ENCODE measurements at regions not wholly inside any gene's neighbourhood (a gene's known extent, or its start where the extent isn't known, plus 50 kb on each side); places are given as distances from the start of the nearest gene placed in this dataset.

GRCh38 chr9:79485258-79485657, 86.5 kb upstream of the TLE4 start:
- Histone ChIP-seq H3K36me3 (no peaks in the 10 kb centered on the region), H3K27me3 (no peaks in the 10 kb centered on the region), H3K9me3 (ENCODE audit: low read depth) (no peaks in the 10 kb centered on the region), H4K20me1 (ENCODE audit: low read depth) (no peaks in the 10 kb centered on the region), H3K4me2 (no peak overlapping the region), H3K79me2 (ENCODE audit: low read depth) (no peaks in the 10 kb centered on the region), H3K4me3 (no peak overlapping the region), H3K9ac (no peak overlapping the region), H3K27ac (no peak overlapping the region), H2AFZ (replicated peaks) (no peak overlapping the region), H3K4me1 (peaks cover 21% of the 10 kb centered on the region), H3F3A (ENCODE audit: low read depth) (no peaks in the 10 kb centered on the region)
- DNase-seq (ENCODE audit: low spot score) = no peak
- TF ChIP-seq CTCF (IDR thresholded peaks at IDR 0.05) = no peak
- TF ChIP-seq EZH2phosphoT487 (IDR thresholded peaks at IDR 0.05) = no peak
- TF ChIP-seq EZH2 (IDR thresholded peaks at IDR 0.05) = no peak
- no peak overlapping the region for H3K4me3 Mint-ChIP-seq
- H3K9me3 Mint-ChIP-seq = no peaks in the 10 kb centered on the region
- H3K4me1 Mint-ChIP-seq = peaks cover 14% of the 10 kb centered on the region
- H3K27ac Mint-ChIP-seq = no peak overlapping the region
- no peaks in the 10 kb centered on the region for H3K27me3 Mint-ChIP-seq (ENCODE audit: insufficient read depth, low read depth)
- no peaks in the 10 kb centered on the region for H3K36me3 Mint-ChIP-seq

GRCh38 chr9:79489261-79490000, 82.3 kb upstream of the TLE4 start:
- H3K9me3 ChIP-seq (ENCODE audit: low read depth) = no peaks in the 10 kb centered on the region
- Mint-ChIP-seq H3K36me3 (no peaks in the 10 kb centered on the region), H3K4me1 (peaks cover 10% of the 10 kb centered on the region), H3K27me3 (ENCODE audit: insufficient read depth, low read depth) (no peaks in the 10 kb centered on the region), H3K27ac (no peak overlapping the region), H3K4me3 (no peak overlapping the region), H3K9me3 (peaks cover 2% of the 10 kb centered on the region)
- H3K27me3 ChIP-seq = no peaks in the 10 kb centered on the region
- H2AFZ ChIP-seq (replicated peaks) = peak overlapping the region; percentile 36
- no peaks in the 10 kb centered on the region for H4K20me1 ChIP-seq (ENCODE audit: low read depth)
- H3K4me2 ChIP-seq = no peak overlapping the region
- no peaks in the 10 kb centered on the region for H3F3A ChIP-seq (ENCODE audit: low read depth)
- no peak overlapping the region for H3K9ac ChIP-seq
- TF ChIP-seq CTCF (IDR thresholded peaks at IDR 0.05) (no peak), EZH2 (IDR thresholded peaks at IDR 0.05) (no peak), EZH2phosphoT487 (IDR thresholded peaks at IDR 0.05) (no peak)
- DNase-seq (ENCODE audit: low spot score) = peak; percentile 4
- no peaks in the 10 kb centered on the region for H3K4me1 ChIP-seq
- no peaks in the 10 kb centered on the region for H3K79me2 ChIP-seq (ENCODE audit: low read depth)
- no peak overlapping the region for H3K4me3 ChIP-seq
- no peaks in the 10 kb centered on the region for H3K36me3 ChIP-seq
- no peak overlapping the region for H3K27ac ChIP-seq

GRCh38 chr9:79490657-79491248, 81.0 kb upstream of the TLE4 start:
- Mint-ChIP-seq H3K4me1 (peaks cover 10% of the 10 kb centered on the region), H3K9me3 (peaks cover 2% of the 10 kb centered on the region), H3K4me3 (no peak overlapping the region), H3K36me3 (no peaks in the 10 kb centered on the region), H3K27ac (no peak overlapping the region), H3K27me3 (ENCODE audit: insufficient read depth, low read depth) (no peaks in the 10 kb centered on the region)
- H3F3A ChIP-seq (ENCODE audit: low read depth) = no peaks in the 10 kb centered on the region
- H3K9ac ChIP-seq = no peak overlapping the region
- H3K27ac ChIP-seq = no peak overlapping the region
- H3K4me1 ChIP-seq = no peaks in the 10 kb centered on the region
- H4K20me1 ChIP-seq (ENCODE audit: low read depth) = no peaks in the 10 kb centered on the region
- no peak overlapping the region for H3K4me3 ChIP-seq
- H3K79me2 ChIP-seq (ENCODE audit: low read depth) = no peaks in the 10 kb centered on the region
- TF ChIP-seq EZH2phosphoT487 (IDR thresholded peaks at IDR 0.05) (no peak), EZH2 (IDR thresholded peaks at IDR 0.05) (no peak), CTCF (IDR thresholded peaks at IDR 0.05) (no peak)
- no peaks in the 10 kb centered on the region for H3K9me3 ChIP-seq (ENCODE audit: low read depth)
- H2AFZ ChIP-seq (replicated peaks) = no peak overlapping the region
- H3K4me2 ChIP-seq = no peak overlapping the region
- H3K27me3 ChIP-seq = no peaks in the 10 kb centered on the region
- H3K36me3 ChIP-seq = no peaks in the 10 kb centered on the region
- DNase-seq (ENCODE audit: low spot score) = no peak
